RKO (cell line): ENCODE measurements at regions not wholly inside any gene's neighbourhood (a gene's known extent, or its start where the extent isn't known, plus 50 kb on each side); places are given as distances from the start of the nearest gene placed in this dataset.

ENCODE experiments used
- DNase-seq: peaks from one replicate; pipeline ENCODE4 v3.0.0-alpha.2; 2016; ENCODE audit warnings: low spot score

- no peak for DNase-seq
Observed at GRCh38 chr6:43904311-43905123, 134.5 kb downstream of the VEGFA start.

- DNase-seq, result no peak
Observed at GRCh38 chr6:43903739-43904290, 133.8 kb downstream of the VEGFA start.

GRCh38 chr6:43901733-43902230 is 131.8 kb downstream of the VEGFA start:
- no peak for DNase-seq

- DNase-seq, result no peak
Observed at GRCh38 chr6:43900916-43901732, 131.1 kb downstream of the VEGFA start.

- no peak for DNase-seq
Observed at GRCh38 chr6:43900560-43900915, 130.5 kb downstream of the VEGFA start.

- DNase-seq, result no peak
Observed at GRCh38 chr6:43899830-43900229, 129.8 kb downstream of the VEGFA start.

GRCh38 chr6:43898358-43899131 is 128.5 kb downstream of the VEGFA start:
- no peak for DNase-seq

GRCh38 chr6:43897571-43898302 is 127.7 kb downstream of the VEGFA start:
- DNase-seq, result no peak

- DNase-seq, result no peak
Observed at GRCh38 chr6:43896329-43897255, 126.6 kb downstream of the VEGFA start.

- no peak for DNase-seq
Observed at GRCh38 chr6:43895656-43896328, 125.8 kb downstream of the VEGFA start.

- DNase-seq, result no peak
Observed at GRCh38 chr6:43893073-43893472, 123.1 kb downstream of the VEGFA start.

GRCh38 chr6:43891072-43891870 is 121.3 kb downstream of the VEGFA start:
- DNase-seq, result no peak

- no peak for DNase-seq
Observed at GRCh38 chr6:43890197-43891062, 120.4 kb downstream of the VEGFA start.

GRCh38 chr6:43887906-43888683 is 118.1 kb downstream of the VEGFA start:
- DNase-seq, result no peak

GRCh38 chr6:43887340-43887858 is 117.4 kb downstream of the VEGFA start:
- DNase-seq, result no peak

GRCh38 chr6:43886717-43887339 is 116.8 kb downstream of the VEGFA start:
- DNase-seq, result no peak
